KOPT-K1 (cell line): ENCODE measurements at regions not wholly inside any gene's neighbourhood (a gene's known extent, or its start where the extent isn't known, plus 50 kb on each side); places are given as distances from the start of the nearest gene placed in this dataset.

Experiments used
- H3K27ac ChIP-seq: fragments of 200-600 bp; sonication (generic); 2 replicates; pipeline ENCODE4 v1.5.1; 2016; ENCODE audit warnings: antibody characterized with exemption, mild to moderate bottlenecking, low read depth, low read length; ENCODE audit not compliant: poor library complexity, severe bottlenecking
- H3K36me3 ChIP-seq: fragments of 200-600 bp; sonication (generic); 2 replicates; pipeline ENCODE4 v1.5.1; 2017; ENCODE audit warnings: antibody characterized with exemption, mild to moderate bottlenecking, low read length, moderate library complexity; ENCODE audit not compliant: insufficient read depth
- H3K9me3 ChIP-seq: fragments of 200-600 bp; sonication (generic); 2 replicates; pipeline ENCODE4 v1.5.1; 2017; ENCODE audit warnings: antibody characterized with exemption, low read length, mild to moderate bottlenecking; ENCODE audit not compliant: insufficient read depth, poor library complexity, severe bottlenecking

GRCh38 chr21:25039461-25040380 is 567.6 kb downstream of the MRPL39 start:
- Histone ChIP-seq H3K36me3 (no peaks in the 10 kb centered on the region), H3K27ac (no peak overlapping the region), H3K9me3 (no peaks in the 10 kb centered on the region)

- no peak overlapping the region for H3K27ac ChIP-seq
- no peaks in the 10 kb centered on the region for H3K9me3 ChIP-seq
- H3K36me3 ChIP-seq: no peaks in the 10 kb centered on the region
Observed at GRCh38 chr21:25036775-25037174, 570.5 kb downstream of the MRPL39 start.

GRCh38 chr21:25031750-25032149 is 575.5 kb downstream of the MRPL39 start:
- H3K27ac ChIP-seq: no peak overlapping the region
- no peaks in the 10 kb centered on the region for H3K9me3 ChIP-seq
- H3K36me3 ChIP-seq: no peaks in the 10 kb centered on the region

GRCh38 chr21:25029580-25029979 is 577.7 kb downstream of the MRPL39 start:
- Histone ChIP-seq H3K9me3 (no peaks in the 10 kb centered on the region), H3K27ac (no peak overlapping the region), H3K36me3 (no peaks in the 10 kb centered on the region)

GRCh38 chr21:25025596-25025995 is 581.7 kb downstream of the MRPL39 start:
- Histone ChIP-seq H3K9me3 (no peaks in the 10 kb centered on the region), H3K36me3 (no peaks in the 10 kb centered on the region), H3K27ac (no peak overlapping the region)

- Histone ChIP-seq H3K9me3 (no peaks in the 10 kb centered on the region), H3K36me3 (no peaks in the 10 kb centered on the region)
Observed at GRCh38 chr21:25024639-25025038, 582.6 kb downstream of the MRPL39 start.

GRCh38 chr21:25005388-25005787 is 601.9 kb downstream of the MRPL39 start:
- Histone ChIP-seq H3K27ac (no peak overlapping the region), H3K9me3 (no peaks in the 10 kb centered on the region), H3K36me3 (no peaks in the 10 kb centered on the region)

More at GRCh38 chr21:25024639-25025038, 582.6 kb downstream of the MRPL39 start:
- H3K27ac ChIP-seq: no peak overlapping the region

- no peak overlapping the region for H3K27ac ChIP-seq
- no peaks in the 10 kb centered on the region for H3K36me3 ChIP-seq
- H3K9me3 ChIP-seq: no peaks in the 10 kb centered on the region
Observed at GRCh38 chr21:25002676-25003075, 604.6 kb downstream of the MRPL39 start.

- Histone ChIP-seq H3K27ac (no peak overlapping the region), H3K36me3 (no peaks in the 10 kb centered on the region), H3K9me3 (no peaks in the 10 kb centered on the region)
Observed at GRCh38 chr21:24995216-24995615, 612.1 kb downstream of the MRPL39 start.

GRCh38 chr21:24994717-24995116 is 612.6 kb downstream of the MRPL39 start:
- Histone ChIP-seq H3K27ac (no peak overlapping the region), H3K36me3 (no peaks in the 10 kb centered on the region)

GRCh38 chr21:24989516-24989915 is 617.8 kb downstream of the MRPL39 start:
- Histone ChIP-seq H3K36me3 (no peaks in the 10 kb centered on the region), H3K27ac (no peak overlapping the region), H3K9me3 (no peaks in the 10 kb centered on the region)

More at GRCh38 chr21:24994717-24995116, 612.6 kb downstream of the MRPL39 start:
- no peaks in the 10 kb centered on the region for H3K9me3 ChIP-seq

- Histone ChIP-seq H3K27ac (no peak overlapping the region), H3K36me3 (no peaks in the 10 kb centered on the region), H3K9me3 (no peaks in the 10 kb centered on the region)
Observed at GRCh38 chr21:24988941-24989340, 618.3 kb downstream of the MRPL39 start.

GRCh38 chr21:24976238-24976637 is 631.0 kb downstream of the MRPL39 start:
- Histone ChIP-seq H3K36me3 (no peaks in the 10 kb centered on the region), H3K27ac (no peak overlapping the region), H3K9me3 (no peaks in the 10 kb centered on the region)

GRCh38 chr21:24969068-24969467 is 638.2 kb downstream of the MRPL39 start:
- Histone ChIP-seq H3K27ac (no peak overlapping the region), H3K9me3 (no peaks in the 10 kb centered on the region), H3K36me3 (no peaks in the 10 kb centered on the region)

GRCh38 chr21:24955275-24955961 is 651.9 kb downstream of the MRPL39 start:
- Histone ChIP-seq H3K9me3 (no peaks in the 10 kb centered on the region), H3K36me3 (no peaks in the 10 kb centered on the region), H3K27ac (no peak overlapping the region)
